IPS-15b (cell line): ENCODE measurements at regions not wholly inside any gene's neighbourhood (a gene's known extent, or its start where the extent isn't known, plus 50 kb on each side); places are given as distances from the start of the nearest gene placed in this dataset.
A peak's percentile ranks its signal among the peaks of the same experiment; 100 is the strongest.

Experiments
- H3K27me3 ChIP-seq: one replicate; pipeline ENCODE4 v1.6.1; 2013; ENCODE audit warnings: low read length; ENCODE audit not compliant: control insufficient read depth, insufficient read depth
- H3K36me3 ChIP-seq: one replicate; pipeline ENCODE4 v1.6.1; 2013; ENCODE audit warnings: low read length; ENCODE audit not compliant: control insufficient read depth, insufficient read depth
- H3K4me1 ChIP-seq: one replicate; pipeline ENCODE4 v1.6.1; 2013; ENCODE audit warnings: mild to moderate bottlenecking, low read length; ENCODE audit not compliant: control insufficient read depth, insufficient read depth
- H3K4me3 ChIP-seq: one replicate; pipeline ENCODE4 v1.5.1; 2013; ENCODE audit warnings: low read depth, low read length
- H3K9ac ChIP-seq: one replicate; pipeline ENCODE4 v1.6.1; 2013; ENCODE audit warnings: low read depth, mild to moderate bottlenecking, low read length
- H3K9me3 ChIP-seq: one replicate; pipeline ENCODE4 v1.6.1; 2013; ENCODE audit warnings: mild to moderate bottlenecking, low read length; ENCODE audit not compliant: control insufficient read depth, insufficient read depth

DNA sequence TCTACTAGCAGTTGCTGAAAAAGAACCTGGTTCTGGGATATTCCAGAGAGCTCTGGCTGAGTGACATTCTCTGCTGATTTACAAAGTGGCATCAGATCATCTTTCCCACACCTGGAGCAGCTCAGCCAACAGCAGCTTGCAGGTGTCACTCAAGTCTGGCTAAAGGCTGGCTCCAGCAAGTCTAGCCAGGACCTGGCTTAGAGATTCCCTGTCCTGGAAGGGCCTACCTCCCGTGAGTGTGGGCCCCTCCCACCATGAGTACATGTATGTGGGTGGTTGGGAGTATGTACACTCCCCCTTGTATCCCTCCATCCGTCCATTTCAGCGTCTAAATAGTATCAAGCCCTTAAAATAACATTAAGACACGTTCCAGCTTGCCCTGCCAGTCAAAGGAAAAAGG lies 539.3 kb upstream of the ID4 start:
- Histone ChIP-seq H3K36me3 (no peaks in the 10 kb centered on the region), H3K9ac (no peak overlapping the region), H3K9me3 (no peaks in the 10 kb centered on the region), H3K4me1 (peaks cover 17% of the 10 kb centered on the region), H3K27me3 (no peaks in the 10 kb centered on the region), H3K4me3 (no peak overlapping the region)

DNA sequence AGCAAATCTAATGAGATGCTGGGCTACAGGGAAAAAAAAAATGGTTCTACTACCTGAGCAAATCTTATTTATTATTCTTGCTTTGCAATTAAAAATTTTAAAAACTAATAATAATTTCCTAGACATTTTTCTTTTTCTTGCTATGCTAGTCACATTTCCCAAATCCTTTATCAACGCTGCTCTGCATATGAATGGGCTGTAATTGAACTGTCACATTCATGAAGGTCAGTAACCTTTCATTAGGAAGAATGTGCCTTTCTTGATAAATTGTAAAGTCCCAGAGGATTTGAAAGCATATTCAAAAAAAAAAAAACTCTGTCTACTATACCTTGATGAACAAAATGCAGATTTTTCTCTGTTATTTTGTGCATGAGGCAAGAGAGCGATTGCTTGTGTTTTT lies 538.7 kb upstream of the ID4 start:
- Histone ChIP-seq H3K4me1 (peaks cover 17% of the 10 kb centered on the region), H3K36me3 (no peaks in the 10 kb centered on the region), H3K4me3 (no peak overlapping the region), H3K27me3 (no peaks in the 10 kb centered on the region), H3K9me3 (no peaks in the 10 kb centered on the region), H3K9ac (no peak overlapping the region)

DNA sequence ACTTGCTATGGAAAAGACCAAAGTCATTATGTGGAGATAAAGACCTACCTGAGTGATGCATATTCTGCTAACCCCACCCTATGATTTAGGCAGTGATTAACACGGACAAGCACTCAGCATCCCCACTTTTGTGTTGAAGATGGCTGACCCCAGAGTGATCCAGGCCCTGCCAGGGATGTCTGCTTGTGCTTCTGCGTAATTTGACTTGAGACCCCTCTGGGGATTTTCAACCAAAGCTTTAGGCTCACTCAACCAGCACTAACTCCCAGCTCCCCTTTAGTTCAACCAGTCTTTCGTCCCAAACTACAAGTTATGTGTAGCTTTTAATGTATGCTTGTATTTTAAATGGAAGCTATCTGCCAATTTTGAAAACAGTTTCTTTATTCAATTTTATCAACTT lies 538.0 kb upstream of the ID4 start:
- Histone ChIP-seq H3K9me3 (no peaks in the 10 kb centered on the region), H3K27me3 (no peaks in the 10 kb centered on the region), H3K9ac (no peak overlapping the region), H3K4me3 (no peak overlapping the region), H3K4me1 (peaks cover 17% of the 10 kb centered on the region), H3K36me3 (no peaks in the 10 kb centered on the region)

DNA sequence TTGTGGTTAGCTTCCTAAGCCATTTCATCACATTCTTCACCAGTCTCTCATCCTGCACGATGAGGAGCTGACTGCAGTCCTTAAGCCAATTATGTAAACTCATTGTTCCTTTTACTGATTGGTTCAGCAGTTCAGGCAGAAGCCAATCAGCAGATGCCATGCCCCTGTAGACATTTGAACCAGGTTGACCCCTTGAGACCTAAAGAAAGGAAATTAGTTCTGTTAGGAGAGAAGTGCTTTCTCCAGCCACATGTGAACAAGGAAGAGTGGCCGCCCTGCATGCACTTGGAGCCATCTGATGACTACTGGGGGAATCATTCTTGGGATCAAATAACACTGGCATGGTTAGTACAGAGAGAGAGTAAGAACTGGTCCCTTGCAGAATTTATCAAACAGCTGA lies 535.2 kb upstream of the ID4 start:
- Histone ChIP-seq H3K36me3 (no peaks in the 10 kb centered on the region), H3K9ac (no peak overlapping the region), H3K4me1 (peaks cover 17% of the 10 kb centered on the region), H3K27me3 (no peaks in the 10 kb centered on the region), H3K9me3 (no peaks in the 10 kb centered on the region), H3K4me3 (no peak overlapping the region)

DNA sequence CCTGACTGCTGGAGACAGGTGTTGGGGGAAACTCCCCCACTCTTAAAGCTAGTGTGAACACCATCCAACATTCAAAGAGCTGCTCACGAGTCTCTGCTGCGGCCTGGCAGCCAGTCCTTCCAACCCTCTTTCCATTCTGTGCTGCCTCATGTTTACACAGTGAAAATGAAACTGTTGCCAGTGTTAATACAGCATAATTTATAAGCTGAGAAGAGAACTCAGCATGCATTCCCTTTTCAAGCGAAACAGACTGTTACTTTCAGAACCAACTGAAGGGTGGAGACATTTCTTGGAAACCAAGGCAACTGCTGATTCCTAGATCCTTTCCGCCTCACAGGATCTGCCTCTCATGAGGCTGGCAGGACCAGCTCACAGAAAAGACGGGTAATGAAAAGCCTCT lies 533.8 kb upstream of the ID4 start:
- no peaks in the 10 kb centered on the region for H3K36me3 ChIP-seq
- no peak overlapping the region for H3K4me3 ChIP-seq
- peaks cover 12% of the 10 kb centered on the region for H3K4me1 ChIP-seq
- no peaks in the 10 kb centered on the region for H3K27me3 ChIP-seq
- H3K9me3 ChIP-seq, result no peaks in the 10 kb centered on the region
- no peak overlapping the region for H3K9ac ChIP-seq

DNA sequence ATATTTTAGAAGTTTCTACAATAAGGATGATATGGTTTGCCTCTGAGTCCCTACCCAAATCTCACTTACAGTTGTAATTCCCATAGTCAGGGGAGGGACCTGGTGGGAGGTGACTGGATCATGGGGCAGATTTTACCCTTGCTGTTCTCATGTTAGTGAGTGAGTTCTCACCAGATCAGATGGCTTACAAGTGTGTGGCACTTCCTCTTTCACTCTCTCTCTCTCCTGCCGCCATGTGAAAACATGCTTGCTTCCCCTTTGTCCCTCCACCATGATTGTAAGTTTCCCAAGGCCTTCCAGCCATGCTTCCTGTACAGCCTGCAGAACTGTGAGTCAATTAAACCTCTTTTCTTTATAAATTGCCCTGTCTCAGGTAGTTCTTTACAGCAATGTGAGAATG lies 527.5 kb upstream of the ID4 start:
- Histone ChIP-seq H3K27me3 (peaks cover 7% of the 10 kb centered on the region), H3K36me3 (no peaks in the 10 kb centered on the region), H3K4me1 (peaks cover 22% of the 10 kb centered on the region), H3K9me3 (no peaks in the 10 kb centered on the region), H3K9ac (no peak overlapping the region), H3K4me3 (no peak overlapping the region)

DNA sequence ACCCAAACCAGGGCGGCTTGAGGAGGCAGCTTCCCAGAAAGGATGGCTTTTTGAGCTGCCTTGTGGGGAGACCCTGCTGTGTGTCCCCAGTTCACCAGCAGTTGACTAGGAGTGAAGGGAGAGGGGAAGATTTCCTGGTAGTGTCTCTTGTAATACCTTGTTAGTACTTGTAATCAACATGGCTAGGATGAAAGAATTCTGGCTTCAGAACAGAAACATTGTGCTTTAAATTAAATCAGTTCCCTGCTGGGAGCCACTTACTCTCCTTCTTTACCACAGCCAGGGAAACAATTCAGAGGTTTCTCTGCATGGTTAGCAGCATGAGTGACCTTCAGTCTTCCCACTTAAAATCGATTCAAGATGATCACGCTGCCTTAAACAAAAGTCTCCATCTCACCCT lies 525.4 kb upstream of the ID4 start:
- Histone ChIP-seq H3K9me3 (no peaks in the 10 kb centered on the region), H3K4me3 (peak overlapping the region; percentile 33), H3K36me3 (no peaks in the 10 kb centered on the region), H3K9ac (peak overlapping the region; percentile 61), H3K27me3 (peaks cover 7% of the 10 kb centered on the region), H3K4me1 (peaks cover 22% of the 10 kb centered on the region)

DNA sequence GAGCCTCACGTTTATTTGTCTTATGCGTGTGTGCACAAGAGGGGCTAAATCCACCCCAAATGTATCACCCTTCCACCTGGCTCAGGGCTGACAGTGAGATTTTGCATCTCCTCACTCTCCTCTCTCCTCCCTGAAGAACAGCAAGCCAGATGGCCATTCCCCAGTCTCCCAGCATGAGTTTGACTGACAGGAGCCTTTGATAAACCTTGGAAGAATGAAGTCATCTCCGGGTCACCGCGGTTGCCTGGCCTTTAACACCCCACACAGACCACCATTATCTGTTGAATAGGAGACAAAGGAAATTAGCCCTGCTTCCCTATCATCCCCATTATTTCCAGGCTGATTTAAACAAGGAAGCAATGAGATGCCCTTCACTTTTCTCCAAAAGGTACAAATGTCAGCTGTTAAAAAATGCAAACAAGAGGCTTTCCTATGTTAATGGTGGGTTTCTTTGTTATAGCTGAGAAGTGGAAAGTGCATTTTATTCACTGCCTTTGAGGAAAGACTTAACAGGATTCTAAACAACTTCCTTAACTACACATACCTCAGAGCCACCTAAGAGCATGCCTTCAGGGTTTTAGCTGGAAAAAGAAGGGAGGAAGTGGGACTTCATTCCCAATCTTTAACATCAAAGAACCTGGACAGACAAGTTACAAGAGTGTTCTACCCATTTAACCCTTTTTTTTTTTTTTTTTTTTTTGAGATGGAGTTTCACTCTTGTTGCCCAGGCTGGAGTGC lies 524.8 kb upstream of the ID4 start:
- Histone ChIP-seq H3K4me3 (peak overlapping the region; percentile 33), H3K4me1 (peaks cover 22% of the 10 kb centered on the region), H3K9ac (peak overlapping the region; percentile 61), H3K9me3 (no peaks in the 10 kb centered on the region), H3K36me3 (no peaks in the 10 kb centered on the region), H3K27me3 (peaks cover 7% of the 10 kb centered on the region)

DNA sequence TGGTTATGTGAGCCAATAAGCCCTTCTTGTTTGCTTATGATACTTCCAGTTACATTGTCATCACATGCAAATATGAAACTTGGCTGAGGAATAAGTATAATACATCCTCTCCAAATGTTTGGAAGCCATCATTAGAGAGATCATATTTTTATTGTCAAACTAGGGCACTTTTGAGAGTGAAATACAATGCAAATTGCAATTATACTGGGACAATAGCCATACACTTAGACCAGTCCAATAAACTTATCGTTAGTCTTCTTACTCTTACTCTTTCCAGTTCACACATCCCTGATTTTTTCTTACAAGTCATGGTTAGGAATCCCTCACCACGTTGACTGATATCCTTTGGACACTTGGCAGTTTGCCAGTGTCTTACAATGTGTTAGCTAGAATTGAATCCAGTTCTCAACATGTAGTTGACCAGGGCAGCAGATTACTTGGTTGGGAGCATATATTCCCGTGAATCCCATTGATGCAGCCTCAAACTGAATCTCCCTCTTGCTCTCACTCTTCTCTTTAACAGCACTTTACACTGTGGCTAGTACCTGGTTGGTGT lies 519.7 kb upstream of the ID4 start:
- Histone ChIP-seq H3K9me3 (no peaks in the 10 kb centered on the region), H3K36me3 (no peaks in the 10 kb centered on the region), H3K9ac (no peak overlapping the region), H3K27me3 (peaks cover 7% of the 10 kb centered on the region), H3K4me1 (peaks cover 10% of the 10 kb centered on the region), H3K4me3 (no peak overlapping the region)

DNA sequence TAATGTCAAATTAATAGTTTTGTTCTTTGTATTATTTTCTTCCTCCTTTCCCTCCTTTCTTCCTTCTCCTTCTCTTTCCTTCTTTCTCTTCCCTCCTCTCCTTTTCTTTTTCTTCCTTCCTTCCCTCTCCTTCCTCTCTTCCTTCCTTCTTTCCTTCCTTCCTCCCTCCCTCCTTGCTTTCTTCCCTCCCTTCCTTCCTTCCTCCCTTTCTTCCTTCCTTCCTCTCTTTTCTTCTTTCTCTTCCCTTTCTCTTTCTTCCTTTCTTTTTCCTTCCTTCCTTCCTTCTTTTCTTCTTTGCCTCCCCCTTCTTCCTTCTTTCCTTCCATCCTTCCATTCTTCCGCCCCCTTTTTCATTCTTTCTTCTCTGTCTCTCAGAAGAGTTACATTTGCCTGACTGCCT lies 518.2 kb upstream of the ID4 start:
- H3K9ac ChIP-seq, result no peak overlapping the region
- H3K9me3 ChIP-seq, result no peaks in the 10 kb centered on the region
- H3K4me1 ChIP-seq, result peaks cover under 1% of the 10 kb centered on the region
- no peaks in the 10 kb centered on the region for H3K36me3 ChIP-seq
- H3K27me3 ChIP-seq, result peaks cover 3% of the 10 kb centered on the region
- no peak overlapping the region for H3K4me3 ChIP-seq

DNA sequence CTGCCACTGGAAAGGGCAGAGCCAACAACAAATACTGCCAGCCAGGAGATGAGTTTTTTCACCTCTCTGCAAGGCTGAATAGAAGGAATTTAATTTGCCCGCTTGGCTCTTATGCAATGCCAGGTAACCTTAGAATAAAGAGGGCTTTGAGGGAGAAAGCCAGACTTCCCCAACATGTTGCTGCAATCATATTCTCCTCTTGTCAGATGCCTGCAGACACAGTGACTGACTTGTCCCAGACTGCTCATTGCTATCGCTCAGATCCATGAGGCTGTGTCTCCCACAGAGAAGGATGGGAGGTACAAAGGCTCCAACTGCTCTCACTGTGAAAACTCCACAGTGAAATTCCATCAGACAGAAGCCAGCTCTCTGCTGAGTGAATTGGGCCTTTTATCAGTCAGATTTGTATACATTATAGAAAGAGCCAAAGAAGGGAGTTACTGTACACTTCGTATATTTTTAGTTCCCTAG lies 517.0 kb upstream of the ID4 start:
- Histone ChIP-seq H3K9ac (no peak overlapping the region), H3K9me3 (no peaks in the 10 kb centered on the region), H3K36me3 (no peaks in the 10 kb centered on the region), H3K4me3 (no peak overlapping the region), H3K4me1 (no peaks in the 10 kb centered on the region), H3K27me3 (no peaks in the 10 kb centered on the region)

DNA sequence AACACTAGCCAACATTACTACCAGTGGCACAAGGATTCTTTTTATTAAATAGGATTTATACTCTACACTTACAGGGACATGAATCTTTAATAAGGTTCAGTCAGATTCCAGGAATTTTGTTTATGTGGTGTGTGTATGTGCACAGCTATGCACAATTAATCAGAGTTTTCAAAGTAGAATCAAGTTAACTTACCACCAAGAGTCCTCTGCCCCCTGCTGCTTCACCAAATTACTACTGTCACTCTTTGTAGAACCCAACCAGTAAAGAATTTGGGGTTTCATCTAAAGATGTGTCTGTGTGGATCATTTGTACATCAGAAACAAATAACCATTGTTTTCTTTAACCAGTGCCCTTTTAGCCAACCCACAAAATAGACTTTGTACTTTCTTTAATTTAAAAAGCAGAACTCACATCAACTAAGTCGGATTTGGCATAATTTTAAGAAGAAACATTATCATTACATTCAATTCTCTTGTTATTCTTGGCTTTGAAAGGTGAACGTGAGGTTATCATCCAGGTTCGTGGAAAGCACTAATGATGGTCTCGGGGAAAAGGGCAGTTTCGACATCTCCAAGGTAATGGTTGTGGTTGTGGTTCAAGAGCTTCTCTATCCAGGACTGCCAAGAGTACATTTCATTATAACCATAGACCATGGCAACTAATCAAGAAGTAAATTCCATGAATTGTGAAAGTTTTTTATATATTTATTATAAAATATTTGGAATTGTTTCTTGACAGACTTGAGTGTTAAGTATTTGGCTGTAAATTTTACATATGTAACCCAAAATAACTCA lies 514.3 kb upstream of the ID4 start:
- H3K4me3 ChIP-seq, result no peak overlapping the region
- H3K9ac ChIP-seq, result no peak overlapping the region
- H3K27me3 ChIP-seq, result no peaks in the 10 kb centered on the region
- no peaks in the 10 kb centered on the region for H3K36me3 ChIP-seq
- H3K9me3 ChIP-seq, result no peaks in the 10 kb centered on the region
- H3K4me1 ChIP-seq, result peaks cover 8% of the 10 kb centered on the region
